ENCODE measurements at regions not wholly inside any gene's neighbourhood (a gene's known extent, or its start where the extent isn't known, plus 50 kb on each side); places are given as distances from the start of the nearest gene placed in this dataset.

DNA sequence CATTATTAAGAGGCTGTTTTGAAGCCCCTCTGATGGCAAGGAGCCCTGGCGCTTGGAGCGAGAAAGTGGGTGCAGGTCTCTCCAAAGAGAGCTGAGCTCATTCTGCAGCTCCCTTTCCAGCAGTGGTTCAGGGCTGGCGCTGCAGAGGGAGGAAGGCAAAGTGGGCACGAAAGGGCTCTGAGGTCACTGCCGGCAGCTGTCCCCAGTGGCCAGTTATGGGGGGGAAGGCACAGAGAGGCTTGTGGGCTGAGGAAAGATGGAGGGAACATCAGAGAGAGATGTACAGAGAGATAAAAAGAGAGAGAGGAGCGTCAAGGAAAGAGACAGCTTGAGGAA is 75.2 kb upstream of the TBX5 start:
- TF ChIP-seq ZFX (IDR thresholded peaks at IDR 0.05) (no peak), CTCF (conservative IDR thresholded peaks at IDR 0.05) (no peak)
- no peak overlapping the region for H3K27ac ChIP-seq

DNA sequence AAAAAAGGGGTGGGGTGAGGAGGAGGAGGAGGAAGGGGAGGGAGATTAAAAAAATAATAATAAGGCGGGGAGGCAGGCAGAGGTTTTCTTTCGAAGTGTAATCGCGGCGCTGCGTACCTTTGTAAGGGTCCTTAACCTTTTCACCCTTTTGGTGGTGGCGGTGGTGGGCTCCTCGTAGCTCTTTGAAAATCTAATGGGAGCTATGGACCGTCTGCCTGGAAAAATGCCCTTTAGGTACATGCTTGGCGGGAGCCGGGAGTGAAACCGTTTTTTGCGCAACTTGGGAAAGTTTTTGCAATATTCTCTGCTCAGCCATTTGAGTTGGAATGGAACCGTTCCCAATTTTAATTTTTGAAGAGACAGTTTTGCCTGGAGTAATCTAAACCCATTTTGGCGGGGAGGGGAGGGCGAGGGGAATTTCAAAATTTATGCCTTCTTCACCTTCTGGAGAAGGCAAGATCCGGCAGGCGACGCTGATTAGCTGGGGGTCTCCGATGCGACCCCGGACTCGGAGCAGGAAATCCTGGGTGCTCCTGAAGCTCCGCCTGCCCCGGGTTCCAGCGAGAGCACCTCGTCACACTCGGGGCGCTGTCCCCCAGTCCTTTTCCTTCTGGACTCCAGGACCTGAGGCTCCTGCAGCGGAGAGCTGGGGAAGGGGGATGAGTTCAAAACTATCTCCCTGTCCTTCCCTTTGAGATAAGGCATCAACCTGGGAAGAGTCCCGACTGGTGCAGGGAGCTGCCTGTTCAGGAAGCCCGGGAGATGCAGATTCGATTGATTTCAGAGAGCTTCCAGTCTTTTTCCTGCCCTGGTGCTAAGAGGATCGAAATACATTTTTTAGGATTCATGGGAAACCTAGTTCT is 74.6 kb upstream of the TBX5 start:
- H3K27ac ChIP-seq, result no peak overlapping the region
- TF ChIP-seq CTCF (conservative IDR thresholded peaks at IDR 0.05) (no peak), ZFX (IDR thresholded peaks at IDR 0.05) (no peak)

DNA sequence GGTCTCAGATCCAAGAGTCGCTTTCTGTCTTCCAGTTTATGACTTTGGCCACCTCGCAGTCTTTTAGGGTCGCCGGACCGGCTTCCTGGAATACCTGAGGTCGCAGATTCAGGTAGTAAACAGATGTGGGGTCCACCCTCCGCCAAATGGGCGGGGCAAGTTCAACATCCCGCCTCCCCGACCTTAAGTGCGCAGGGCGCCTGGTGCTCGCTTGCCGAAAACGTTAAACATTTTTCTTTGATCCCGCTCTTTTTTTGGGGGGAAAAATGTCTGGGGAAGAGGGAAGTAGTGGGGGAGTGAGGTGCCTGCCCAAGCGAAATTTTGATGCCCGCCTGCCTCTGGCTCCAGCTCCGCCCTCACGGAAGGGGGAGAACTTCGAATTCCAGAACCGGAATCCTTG is 73.9 kb upstream of the TBX5 start:
- no peak overlapping the region for H3K27ac ChIP-seq
- TF ChIP-seq CTCF (conservative IDR thresholded peaks at IDR 0.05) (no peak), ZFX (IDR thresholded peaks at IDR 0.05) (no peak)

- TF ChIP-seq ZFX (IDR thresholded peaks at IDR 0.05) (no peak), CTCF (conservative IDR thresholded peaks at IDR 0.05) (no peak)
- no peak overlapping the region for H3K27ac ChIP-seq
Measured at GRCh38 chr12:114478865-114479264, 72.9 kb upstream of the TBX5 start.

- H3K27ac ChIP-seq, result no peak overlapping the region
- TF ChIP-seq CTCF (conservative IDR thresholded peaks at IDR 0.05) (no peak), ZFX (IDR thresholded peaks at IDR 0.05) (no peak)
Measured at GRCh38 chr12:114477989-114478395, 72.0 kb upstream of the TBX5 start.

GRCh38 chr12:114476159-114476558 is 70.2 kb upstream of the TBX5 start:
- H3K27ac ChIP-seq, result no peak overlapping the region
- no peak for TF ChIP-seq ZFX (IDR thresholded peaks at IDR 0.05)
- TF ChIP-seq CTCF (conservative IDR thresholded peaks at IDR 0.05), result peak; percentile 60

DNA sequence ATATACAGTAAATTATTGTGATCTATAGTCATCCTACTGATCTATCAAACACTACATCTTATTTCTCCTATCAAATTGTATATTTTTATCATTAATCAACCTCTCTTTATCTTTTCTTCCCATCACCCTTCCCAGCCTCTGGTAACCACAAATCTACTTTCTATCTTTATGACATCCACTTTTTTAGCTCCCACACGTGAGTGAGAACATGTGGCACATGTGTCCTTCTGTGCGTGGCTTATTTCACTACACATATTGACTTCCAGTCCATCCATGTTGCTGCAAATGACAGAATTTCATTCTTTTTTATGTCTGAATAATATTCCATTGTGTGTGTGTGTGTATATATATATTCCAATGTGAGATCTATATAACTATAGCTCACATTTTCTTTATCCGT is 67.8 kb upstream of the TBX5 start:
- TF ChIP-seq ZFX (IDR thresholded peaks at IDR 0.05) (no peak), CTCF (conservative IDR thresholded peaks at IDR 0.05) (no peak)
- H3K27ac ChIP-seq, result no peak overlapping the region

All from C4-2B (cell line).